HCT116 (cell line): ENCODE measurements at regions not wholly inside any gene's neighbourhood (a gene's known extent, or its start where the extent isn't known, plus 50 kb on each side); places are given as distances from the start of the nearest gene placed in this dataset.

Experiments used
- ATAC-seq: fragments of 200-7000 bp; cut with Tn5 transposase; 2 replicates; pipeline ENCODE4 v1.9.1; 2020; ENCODE audit warnings: mild to moderate bottlenecking, moderate library complexity
- BruUV-seq: library from RNA; stranded (reverse); fragments of 400-500 nt; replicated peaks from 2 replicates; lab custom pipeline; 2021; lab: Mats Ljungman, UMichigan
- CTCF ChIA-PET: fragments of 300-600 bp; sonication (Branson Sonifier 250); formaldehyde crosslinking; loops from one replicate; lab custom pipeline; 2021; ENCODE audit warnings: antibody characterized with exemption; lab: Charles Lee
- POLR2A ChIA-PET: fragments of 300-600, 350-600 bp; sonication (Branson Sonifier 250); formaldehyde crosslinking; loops from one replicate; lab custom pipeline; 2021; ENCODE audit warnings: antibody characterized with exemption; lab: Charles Lee
- RAD21 ChIA-PET, 2 experiments: fragments of 300-600 bp; sonication (Branson Sonifier 250); formaldehyde crosslinking; loops; one replicate each; lab custom pipeline; 2023; ENCODE audit warnings: low total read pairs in 2 of 2; ENCODE audit not compliant: uncharacterized antibody in 2 of 2, unreplicated experiment in 2 of 2, low non-redundant PET in 1 of 2; lab: Charles Lee
- DNase-seq: peaks from one replicate; pipeline ENCODE4 v3.0.0-alpha.2; 2010; ENCODE audit warnings: low read depth, low spot score
- H2AFZ ChIP-seq: fragments of 200-600 bp; shearing (Covaris generic), sonication (generic); 2 replicates; pipeline ENCODE4 v1.6.1; 2017; ENCODE audit warnings: low read depth, mixed run types, mixed read lengths, antibody characterized with exemption, low read length; ENCODE audit not compliant: poor library complexity, severe bottlenecking
- H3K27ac ChIP-seq: 2 replicates; pipeline ENCODE4 v1.5.1; 2012; ENCODE audit warnings: low read depth, low read length
- H3K27me3 ChIP-seq: fragments of 200-600 bp; sonication (generic); 2 replicates; pipeline ENCODE4 v1.6.1; 2016; ENCODE audit warnings: mixed run types, low read length, mixed read lengths; ENCODE audit not compliant: insufficient read depth
- H3K36me3 ChIP-seq, 2 experiments: fragments of 200-500 bp in 1 of 2; fragments of 200-600 bp in 1 of 2; sonication (Bioruptor generic) in 1 of 2; sonication (generic) in 1 of 2; 2 replicates each; pipeline versions ENCODE4 v1.5.1 to v1.6.1; 2014 to 2016; ENCODE audit warnings: low read length in 2 of 2, inconsistent platforms in 1 of 2, mixed read lengths in 1 of 2, mixed run types in 1 of 2; ENCODE audit not compliant: insufficient read depth in 2 of 2, control insufficient read depth in 1 of 2
- H3K4me1 ChIP-seq, 2 experiments: fragments of 200-600 bp in 1 of 2; sonication (generic) in 1 of 2; 2 replicates each; pipeline versions ENCODE4 v1.5.1 to v1.6.1; 2012 to 2017; ENCODE audit warnings: low read length in 2 of 2, inconsistent platforms in 1 of 2, mild to moderate bottlenecking in 1 of 2, mixed read lengths in 1 of 2, mixed run types in 1 of 2, moderate library complexity in 1 of 2; ENCODE audit not compliant: insufficient read depth in 2 of 2, control insufficient read depth in 1 of 2
- H3K4me2 ChIP-seq: fragments of 200-600 bp; sonication (generic); 2 replicates; pipeline ENCODE4 v1.6.1; 2017; ENCODE audit warnings: mixed run types, low read length, mixed read lengths
- H3K4me3 ChIP-seq, 2 experiments: fragments of 200-600 bp in 1 of 2; sonication (generic) in 1 of 2; replicated peaks in 1 of 2; 2 replicates each; pipeline ENCODE4 v1.5.1; 2011 to 2016; ENCODE audit warnings: low read length in 2 of 2, control low read depth in 1 of 2, low read depth in 1 of 2, mild to moderate bottlenecking in 1 of 2, mixed read lengths in 1 of 2, mixed run types in 1 of 2
- H3K79me2 ChIP-seq: fragments of 200-600 bp; sonication (generic); 2 replicates; pipeline ENCODE4 v1.6.1; 2017; ENCODE audit warnings: mild to moderate bottlenecking, mixed run types, low read length, moderate library complexity, mixed read lengths; ENCODE audit not compliant: insufficient read depth
- H3K9ac ChIP-seq: fragments of 200-600 bp; sonication (generic); 2 replicates; pipeline ENCODE4 v1.6.1; 2016; ENCODE audit warnings: low read length, mixed read lengths
- H3K9me2 ChIP-seq: fragments of 200-600 bp; sonication (generic), shearing (Covaris generic); 2 replicates; pipeline ENCODE4 v1.6.1; 2017; ENCODE audit warnings: mixed run types, mild to moderate bottlenecking, moderate library complexity; ENCODE audit not compliant: insufficient read depth
- H3K9me3 ChIP-seq, 2 experiments: fragments of 200-500 bp in 1 of 2; fragments of 200-600 bp in 1 of 2; sonication (Bioruptor generic) in 1 of 2; sonication (generic) in 1 of 2; 2 replicates each; pipeline ENCODE4 v1.6.1; 2014 to 2017; ENCODE audit warnings: low read length in 2 of 2, mixed read lengths in 2 of 2, inconsistent platforms in 1 of 2, low read depth in 1 of 2, mild to moderate bottlenecking in 1 of 2, mixed run types in 1 of 2, moderate library complexity in 1 of 2; ENCODE audit not compliant: control insufficient read depth in 1 of 2, insufficient read depth in 1 of 2
- H4K20me1 ChIP-seq: fragments of 200-600 bp; sonication (generic), shearing (Covaris generic); 2 replicates; pipeline ENCODE4 v1.6.1; 2017; ENCODE audit warnings: mixed run types, mild to moderate bottlenecking, moderate library complexity; ENCODE audit not compliant: insufficient read depth
- CTCF ChIP-seq, 3 experiments: fragments of 200-600 bp in 1 of 3; sonication (generic) in 1 of 3; IDR thresholded peaks in 2 of 3; conservative IDR thresholded peaks in 1 of 3; 2 replicates each; pipeline ENCODE4 v1.5.1; 2012 to 2017; ENCODE audit warnings: low read depth in 2 of 3, low read length in 2 of 3, antibody characterized with exemption in 1 of 3, borderline replicate concordance in 1 of 3, control low read depth in 1 of 3, mild to moderate bottlenecking in 1 of 3, mixed read lengths in 1 of 3, mixed run types in 1 of 3, moderate library complexity in 1 of 3; ENCODE audit not compliant: insufficient read depth in 1 of 3
- EGR1 ChIP-seq: IDR thresholded peaks from 2 replicates; pipeline ENCODE4 v1.6.1; 2012; ENCODE audit warnings: low read depth
- ELF1 ChIP-seq: IDR thresholded peaks from 2 replicates; pipeline ENCODE4 v1.6.1; 2012; ENCODE audit warnings: low read depth, borderline replicate concordance
- EZH2phosphoT487 ChIP-seq: fragments of 200-600 bp; IDR thresholded peaks from 2 replicates; pipeline ENCODE4 v1.6.1; 2018; ENCODE audit warnings: antibody characterized with exemption, borderline replicate concordance
- MAX ChIP-seq: IDR thresholded peaks from 2 replicates; pipeline ENCODE4 v1.6.1; 2012
- POLR2A ChIP-seq: IDR thresholded peaks from 2 replicates; pipeline ENCODE4 v1.7.0; 2011; ENCODE audit warnings: borderline replicate concordance; ENCODE audit not compliant: insufficient read depth, insufficient read length; ENCODE audit errors: extremely low read depth
- RAD21 ChIP-seq: IDR thresholded peaks from 2 replicates; pipeline ENCODE4 v1.6.1; 2012; ENCODE audit warnings: low read depth, mild to moderate bottlenecking
- SIN3A ChIP-seq: IDR thresholded peaks from 2 replicates; pipeline ENCODE4 v1.6.1; 2012; ENCODE audit warnings: low read depth
- SRF ChIP-seq: IDR thresholded peaks from 2 replicates; pipeline ENCODE4 v1.6.1; 2012; ENCODE audit warnings: low read depth
- ZBTB33 ChIP-seq: IDR thresholded peaks from 2 replicates; pipeline ENCODE4 v1.6.1; 2011; ENCODE audit warnings: mild to moderate bottlenecking, low read length, moderate library complexity; ENCODE audit not compliant: insufficient replicate concordance; ENCODE audit errors: extremely low read depth
- ZNF274 ChIP-seq: fragments of 200-500 bp; sonication (Bioruptor generic); IDR thresholded peaks from 2 replicates; pipeline ENCODE4 v1.6.1; 2014; ENCODE audit warnings: mild to moderate bottlenecking, low read depth, low read length, inconsistent platforms
- intact Hi-C: fragments of 100-400 bp; cut with micrococcal nuclease; formaldehyde crosslinking; loops from 2 replicates; pipeline ENCODE4 v1.10.0; 2022
- TF ChIP-seq, protein P1 (sequence below): IDR thresholded peaks from 2 replicates; pipeline ENCODE4 v1.6.1; 2012; ENCODE audit warnings: low read depth

DNA sequence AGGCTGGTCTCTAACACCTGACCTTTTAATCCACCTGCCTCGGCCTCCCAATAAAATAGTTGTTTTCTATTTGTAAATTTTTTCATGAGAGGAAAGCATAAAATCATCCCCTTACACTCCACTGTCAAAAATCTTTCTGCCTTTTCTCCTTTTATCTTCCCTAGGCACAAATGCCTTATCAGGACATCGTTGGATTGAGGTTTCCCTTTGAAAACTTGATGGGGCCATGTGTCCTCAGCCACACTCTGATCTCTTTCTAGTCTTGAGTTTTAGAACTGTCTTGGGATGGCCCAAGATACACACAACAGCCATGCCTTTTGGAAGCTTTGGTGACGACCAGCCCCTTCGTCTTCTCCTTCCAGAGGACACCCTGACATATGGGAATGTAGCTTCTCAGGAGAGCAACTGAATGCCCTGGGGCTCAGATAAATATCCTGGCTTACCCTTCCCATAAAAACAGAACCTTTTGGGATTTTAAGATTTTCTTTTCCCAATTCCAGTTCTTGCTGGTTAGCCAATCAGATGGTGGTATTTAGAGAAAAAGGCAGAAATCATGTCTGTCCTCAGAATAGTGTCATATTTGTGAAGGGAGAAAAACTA, 112.4 kb downstream of the ZNF429 start:
- BruUV-seq, result no TSS peak

More for the DNA sequence above, 112.4 kb downstream of the ZNF429 start:
- ATAC-seq (no peak), DNase-seq (no peak)
- ChIA-PET CTCF (no interaction called here), RAD21 (no interaction called here), POLR2A (no interaction called here)
- no peaks in the 10 kb centered on the region for H3K27me3 ChIP-seq
- H3K4me1 ChIP-seq, result no peaks in the 10 kb centered on the region
- TF ChIP-seq POLR2A (no peak), EZH2phosphoT487 (no peak), ELF1 (no peak), SIN3A (no peak), EGR1 (no peak), CTCF (IDR thresholded peaks at IDR 0.05 in 2 of 3, conservative IDR thresholded peaks at IDR 0.05 in 1 of 3; ENCODE audit: borderline replicate concordance in 1 of 3, insufficient read depth in 1 of 3, low read depth in 2 of 3, low read length in 2 of 3) (no peak), MAX (no peak), SRF (no peak), ZBTB33 (no peak), RAD21 (no peak), ZNF274 (no peak)
- TF ChIP-seq, protein P1, sequence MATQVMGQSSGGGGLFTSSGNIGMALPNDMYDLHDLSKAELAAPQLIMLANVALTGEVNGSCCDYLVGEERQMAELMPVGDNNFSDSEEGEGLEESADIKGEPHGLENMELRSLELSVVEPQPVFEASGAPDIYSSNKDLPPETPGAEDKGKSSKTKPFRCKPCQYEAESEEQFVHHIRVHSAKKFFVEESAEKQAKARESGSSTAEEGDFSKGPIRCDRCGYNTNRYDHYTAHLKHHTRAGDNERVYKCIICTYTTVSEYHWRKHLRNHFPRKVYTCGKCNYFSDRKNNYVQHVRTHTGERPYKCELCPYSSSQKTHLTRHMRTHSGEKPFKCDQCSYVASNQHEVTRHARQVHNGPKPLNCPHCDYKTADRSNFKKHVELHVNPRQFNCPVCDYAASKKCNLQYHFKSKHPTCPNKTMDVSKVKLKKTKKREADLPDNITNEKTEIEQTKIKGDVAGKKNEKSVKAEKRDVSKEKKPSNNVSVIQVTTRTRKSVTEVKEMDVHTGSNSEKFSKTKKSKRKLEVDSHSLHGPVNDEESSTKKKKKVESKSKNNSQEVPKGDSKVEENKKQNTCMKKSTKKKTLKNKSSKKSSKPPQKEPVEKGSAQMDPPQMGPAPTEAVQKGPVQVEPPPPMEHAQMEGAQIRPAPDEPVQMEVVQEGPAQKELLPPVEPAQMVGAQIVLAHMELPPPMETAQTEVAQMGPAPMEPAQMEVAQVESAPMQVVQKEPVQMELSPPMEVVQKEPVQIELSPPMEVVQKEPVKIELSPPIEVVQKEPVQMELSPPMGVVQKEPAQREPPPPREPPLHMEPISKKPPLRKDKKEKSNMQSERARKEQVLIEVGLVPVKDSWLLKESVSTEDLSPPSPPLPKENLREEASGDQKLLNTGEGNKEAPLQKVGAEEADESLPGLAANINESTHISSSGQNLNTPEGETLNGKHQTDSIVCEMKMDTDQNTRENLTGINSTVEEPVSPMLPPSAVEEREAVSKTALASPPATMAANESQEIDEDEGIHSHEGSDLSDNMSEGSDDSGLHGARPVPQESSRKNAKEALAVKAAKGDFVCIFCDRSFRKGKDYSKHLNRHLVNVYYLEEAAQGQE, result no peak
- H3K36me3 ChIP-seq, result no peaks in the 10 kb centered on the region
- H3K27ac ChIP-seq, result no peak overlapping the region
- no peak overlapping the region for H3K4me3 ChIP-seq
- H3K9me3 ChIP-seq, result peaks cover 0 to 6% of the 10 kb centered on the region in 2 experiments; a peak in 2 of 4 replicates
- H3K79me2 ChIP-seq, result no peaks in the 10 kb centered on the region
- no peak overlapping the region for H3K4me2 ChIP-seq
- no peaks in the 10 kb centered on the region for H4K20me1 ChIP-seq
- no peaks in the 10 kb centered on the region for H3K9me2 ChIP-seq
- no peak overlapping the region for H3K9ac ChIP-seq
- H2AFZ ChIP-seq, result no peak overlapping the region
- intact Hi-C loops, result no loop called here
